Activated CD4-positive, CD25-positive, alpha-beta regulatory T cell treated with anti-CD3 and anti-CD28 coated beads, Interleukin-2, amount 50 U/mL, for 24 hours (primary cell): ENCODE measurements at regions not wholly inside any gene's neighbourhood (a gene's known extent, or its start where the extent isn't known, plus 50 kb on each side); places are given as distances from the start of the nearest gene placed in this dataset.

Experiments used
- ATAC-seq, 2 donors: fragments of 150-1000 bp; cut with Tn5 transposase; one replicate each; pipeline ENCODE4 v1.10.0; 2021; ENCODE audit warnings: mild to moderate bottlenecking in 1 of 2, moderate library complexity in 1 of 2

GRCh38 chr3:126266291-126266840 lies 86.0 kb upstream of the ALDH1L1 start:
- ATAC-seq, result no peak

- no peak for ATAC-seq
Measured at GRCh38 chr3:126264952-126265351, 84.6 kb upstream of the ALDH1L1 start.

DNA sequence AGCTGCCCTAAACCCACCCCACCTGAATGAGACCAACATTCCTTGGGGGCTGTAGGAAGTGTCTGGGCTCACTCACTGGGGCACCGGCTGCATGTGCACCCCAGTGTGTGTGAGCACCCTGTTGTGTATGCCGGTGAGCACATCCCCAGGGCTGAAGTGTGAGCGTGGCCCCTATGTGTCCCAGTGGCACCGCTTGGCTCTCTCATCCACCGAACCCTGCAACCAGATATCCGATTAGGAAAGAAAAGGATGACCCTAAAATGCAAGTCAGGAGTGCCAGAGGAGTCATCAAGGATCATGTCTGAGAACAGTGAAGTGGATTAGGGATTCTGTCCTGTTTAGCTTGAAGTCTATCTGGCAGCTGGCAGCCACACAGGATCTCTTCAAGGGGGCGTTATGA lies 84.0 kb upstream of the ALDH1L1 start:
- ATAC-seq, result no peak

DNA sequence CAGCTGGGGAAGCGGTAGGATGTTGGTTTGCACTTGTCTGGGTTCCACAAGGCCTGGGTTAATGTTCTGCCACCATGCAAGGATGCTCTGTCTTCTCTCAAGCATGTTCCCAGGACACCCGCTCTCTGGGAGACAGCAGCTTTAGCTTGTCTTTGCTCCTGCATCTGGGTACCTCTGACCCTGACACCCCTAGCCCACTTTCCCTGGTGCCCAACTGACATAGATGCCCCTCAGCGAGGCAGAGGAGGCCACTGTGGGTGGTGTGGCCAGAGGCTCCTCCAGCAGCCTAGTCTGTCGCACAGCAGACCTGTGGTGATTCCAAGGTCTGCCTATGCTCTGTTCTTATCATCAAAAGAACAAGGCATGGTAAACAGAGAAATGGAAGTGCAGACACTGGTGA lies 83.6 kb upstream of the ALDH1L1 start:
- no peak for ATAC-seq

GRCh38 chr3:126263539-126263938 lies 83.2 kb upstream of the ALDH1L1 start:
- ATAC-seq, result no peak

GRCh38 chr3:126262227-126262626 lies 81.8 kb upstream of the ALDH1L1 start:
- no peak for ATAC-seq

GRCh38 chr3:126261037-126261436 lies 80.7 kb upstream of the ALDH1L1 start:
- no peak for ATAC-seq

DNA sequence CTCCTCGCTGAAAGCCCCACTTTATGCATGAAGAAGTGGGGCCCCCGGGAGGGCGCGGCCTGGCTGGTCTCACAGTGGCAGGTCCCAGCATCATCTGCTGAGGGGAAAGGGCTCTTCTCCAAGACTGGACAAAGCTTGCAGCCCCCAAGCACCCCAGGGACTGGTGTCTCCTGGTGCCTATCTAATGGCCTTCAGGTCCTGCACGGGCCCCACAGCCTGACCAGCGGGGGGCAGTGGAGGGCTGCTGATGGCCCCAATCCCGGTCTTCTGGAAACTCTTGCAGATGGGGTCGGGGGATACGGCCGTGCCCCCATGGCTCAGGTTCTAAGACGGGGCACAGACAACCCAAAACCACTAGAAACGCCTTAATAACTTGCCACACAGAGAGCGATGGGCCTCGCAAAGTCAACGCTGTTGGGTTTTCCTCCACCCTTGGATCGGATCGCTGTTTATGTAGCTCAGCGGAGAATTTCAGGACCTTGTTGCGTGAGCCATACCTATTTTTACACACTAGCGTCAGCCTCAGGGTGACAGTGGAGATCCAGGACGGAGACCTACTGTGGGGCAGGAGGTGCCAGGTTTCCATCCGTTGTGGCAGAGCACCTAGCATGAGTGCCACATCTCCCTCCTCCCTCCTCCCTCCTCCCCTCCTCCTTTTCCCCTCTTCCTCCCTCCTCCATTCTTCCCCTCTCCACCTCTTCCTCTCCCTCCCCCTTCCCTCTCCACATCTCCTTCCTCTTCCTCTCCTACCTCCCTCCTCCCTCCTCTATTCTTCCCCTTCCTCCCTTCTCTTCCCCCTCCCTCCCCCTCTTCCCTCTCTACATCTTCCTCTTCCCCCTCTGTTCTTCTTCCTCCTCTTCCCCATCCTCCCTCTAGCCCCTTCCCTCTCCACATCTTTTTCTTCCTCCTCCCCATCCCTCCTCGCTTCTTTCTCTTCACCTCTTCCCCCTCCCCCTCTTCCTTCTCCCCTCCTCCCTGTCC lies 79.3 kb upstream of the ALDH1L1 start:
- ATAC-seq, result no peak

- no peak for ATAC-seq
Measured at GRCh38 chr3:126258670-126259069, 78.3 kb upstream of the ALDH1L1 start.

GRCh38 chr3:126257984-126258383 lies 77.6 kb upstream of the ALDH1L1 start:
- ATAC-seq, result no peak

DNA sequence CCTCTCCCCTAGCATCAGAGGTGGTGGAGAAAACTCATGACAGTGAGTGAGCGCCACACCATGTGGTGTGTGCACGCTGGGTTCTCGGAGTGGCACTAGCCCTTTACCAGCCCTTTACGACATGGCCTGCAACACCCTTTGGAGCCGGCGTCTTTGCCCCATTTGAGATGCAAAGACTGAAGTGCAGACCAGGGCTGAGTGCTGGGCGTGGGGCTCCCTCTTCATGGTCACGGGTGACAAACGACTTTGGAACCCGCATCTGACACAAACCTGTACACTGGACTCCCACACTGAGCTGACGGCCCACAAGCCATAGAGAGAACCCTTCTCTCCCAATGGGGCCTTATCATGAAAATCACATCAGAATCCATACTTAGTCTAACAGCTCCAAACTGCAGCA lies 76.8 kb upstream of the ALDH1L1 start:
- no peak for ATAC-seq

DNA sequence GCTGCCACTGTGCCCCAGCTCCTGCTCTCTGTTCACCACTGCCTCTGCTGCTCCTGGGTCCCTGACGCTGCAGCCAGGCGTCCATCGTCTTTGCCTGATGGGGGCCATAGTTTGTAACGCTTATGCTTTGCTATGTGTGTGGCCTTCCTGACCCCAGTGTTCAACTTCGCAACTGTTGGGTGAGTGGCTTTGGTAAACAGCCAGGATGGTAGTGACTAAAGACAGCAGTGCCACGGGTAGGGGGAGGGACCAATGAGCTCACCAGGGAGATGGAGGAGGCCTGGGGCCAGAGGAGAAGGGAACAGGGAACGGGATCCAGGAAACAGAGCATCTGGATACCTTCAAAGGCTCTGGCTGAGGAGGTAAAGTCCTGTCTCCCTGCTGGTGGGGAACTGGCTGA lies 75.9 kb upstream of the ALDH1L1 start:
- ATAC-seq, result no peak

- no peak for ATAC-seq
Measured at GRCh38 chr3:126253072-126253471, 72.7 kb upstream of the ALDH1L1 start.

GRCh38 chr3:126252373-126252772 lies 72.0 kb upstream of the ALDH1L1 start:
- no peak for ATAC-seq

- no peak for ATAC-seq
Measured at GRCh38 chr3:126245811-126246727, 65.7 kb upstream of the ALDH1L1 start.
